AG08395 (cell line): ENCODE measurements at regions not wholly inside any gene's neighbourhood (a gene's known extent, or its start where the extent isn't known, plus 50 kb on each side); places are given as distances from the start of the nearest gene placed in this dataset.

Experiments used
- DNase-seq: peaks from one replicate; pipeline ENCODE4 v3.0.0; 2012; ENCODE audit warnings: mixed read lengths, low spot score

GRCh38 chr16:6667393-6667792, 665.3 kb upstream of the RBFOX1 start:
- no peak for DNase-seq

GRCh38 chr16:6665126-6665525, 667.5 kb upstream of the RBFOX1 start:
- DNase-seq: no peak

- no peak for DNase-seq
These were observed 669.0 kb upstream of the RBFOX1 start for GRCh38 chr16:6663668-6664067.

- no peak for DNase-seq
These were observed 675.9 kb upstream of the RBFOX1 start for GRCh38 chr16:6656760-6657159.

- DNase-seq: no peak
These were observed 685.8 kb upstream of the RBFOX1 start for GRCh38 chr16:6646891-6647290.

GRCh38 chr16:6645768-6646568, 686.7 kb upstream of the RBFOX1 start:
- DNase-seq: no peak

GRCh38 chr16:6644916-6645315, 687.7 kb upstream of the RBFOX1 start:
- DNase-seq: no peak

GRCh38 chr16:6643080-6643686, 689.5 kb upstream of the RBFOX1 start:
- DNase-seq: peak; percentile 25

GRCh38 chr16:6642271-6642670, 690.4 kb upstream of the RBFOX1 start:
- DNase-seq: no peak

- no peak for DNase-seq
These were observed 691.6 kb upstream of the RBFOX1 start for GRCh38 chr16:6641091-6641490.

GRCh38 chr16:6636457-6636856, 696.2 kb upstream of the RBFOX1 start:
- no peak for DNase-seq

GRCh38 chr16:6634151-6634550, 698.5 kb upstream of the RBFOX1 start:
- DNase-seq: no peak

GRCh38 chr16:6633456-6633855, 699.2 kb upstream of the RBFOX1 start:
- DNase-seq: no peak

GRCh38 chr16:6629110-6629509, 703.5 kb upstream of the RBFOX1 start:
- no peak for DNase-seq

- no peak for DNase-seq
These were observed 707.0 kb upstream of the RBFOX1 start for GRCh38 chr16:6625606-6626005.

- no peak for DNase-seq
These were observed 713.8 kb upstream of the RBFOX1 start for GRCh38 chr16:6618874-6619273.

GRCh38 chr16:6616746-6617145, 715.9 kb upstream of the RBFOX1 start:
- DNase-seq: no peak

GRCh38 chr16:6615636-6616035, 717.0 kb upstream of the RBFOX1 start:
- no peak for DNase-seq

GRCh38 chr16:6611535-6611934, 721.1 kb upstream of the RBFOX1 start:
- DNase-seq: no peak

- no peak for DNase-seq
These were observed 727.2 kb upstream of the RBFOX1 start for GRCh38 chr16:6605490-6605889.

GRCh38 chr16:6603780-6604325, 728.8 kb upstream of the RBFOX1 start:
- no peak for DNase-seq

GRCh38 chr16:6602405-6602804, 730.2 kb upstream of the RBFOX1 start:
- no peak for DNase-seq

GRCh38 chr16:6600167-6600566, 732.5 kb upstream of the RBFOX1 start:
- DNase-seq: no peak

- no peak for DNase-seq
These were observed 738.8 kb upstream of the RBFOX1 start for GRCh38 chr16:6593799-6594198.
